ENCODE measurements at regions not wholly inside any gene's neighbourhood (a gene's known extent, or its start where the extent isn't known, plus 50 kb on each side); places are given as distances from the start of the nearest gene placed in this dataset.

- H3K18ac ChIP-seq (ENCODE audit: low read length) = no peak overlapping the region
- DNase-seq = peak; percentile 23
- H2BK5ac ChIP-seq (ENCODE audit: low read length) = no peak overlapping the region
- no peaks in the 10 kb centered on the region for H3K4me1 ChIP-seq (ENCODE audit: control insufficient read depth, low read depth, low read length)
- no peak overlapping the region for H4K5ac ChIP-seq (ENCODE audit: low read length)
- no peaks in the 10 kb centered on the region for H3K79me2 ChIP-seq (ENCODE audit: control insufficient read depth, insufficient read depth, low read length)
- H2BK120ac ChIP-seq (ENCODE audit: low read depth, low read length) = no peak overlapping the region
- H3K56ac ChIP-seq (ENCODE audit: low read length) = no peak overlapping the region
- H3K79me1 ChIP-seq (ENCODE audit: low read length) = no peaks in the 10 kb centered on the region
- no peak overlapping the region for H4K8ac ChIP-seq (ENCODE audit: low read depth, low read length)
- H3K9ac ChIP-seq (ENCODE audit: low read length) = no peak overlapping the region
- no peaks in the 10 kb centered on the region for H3K27me3 ChIP-seq (ENCODE audit: insufficient read depth, low read length, poor library complexity)
- no peak overlapping the region for H2AK5ac ChIP-seq (ENCODE audit: low read length)
- no peak overlapping the region for H3K23ac ChIP-seq (ENCODE audit: low read length)
- H3K4ac ChIP-seq (ENCODE audit: low read depth, low read length) = no peak overlapping the region
- H3K36me3 ChIP-seq (ENCODE audit: control insufficient read depth, insufficient read depth, low read length) = no peaks in the 10 kb centered on the region
- no peak overlapping the region for H2BK15ac ChIP-seq (replicated peaks; ENCODE audit: low read depth)
- WGBS (ENCODE audit: extremely low coverage, insufficient coverage, low lambda C conversion rate) = 100% methylated on average over 2 of the region's 4 CpGs
- no peak overlapping the region for H3K4me2 ChIP-seq (ENCODE audit: low read length)
- no peak overlapping the region for H3K27ac ChIP-seq (ENCODE audit: low read depth, low read length)
- H3K4me3 ChIP-seq (ENCODE audit: low read length) = no peak overlapping the region
These were observed 56.4 kb upstream of the XIRP2 start for GRCh38 chr2:166831930-166832329.

- H2BK15ac ChIP-seq (replicated peaks; ENCODE audit: low read depth) = no peak overlapping the region
- H3K4me2 ChIP-seq (ENCODE audit: low read length) = no peak overlapping the region
- DNase-seq = no peak
- no peak overlapping the region for H4K8ac ChIP-seq (ENCODE audit: low read depth, low read length)
- H3K56ac ChIP-seq (ENCODE audit: low read length) = no peak overlapping the region
- H3K4me3 ChIP-seq (ENCODE audit: low read length) = no peak overlapping the region
- H2AK5ac ChIP-seq (ENCODE audit: low read length) = no peak overlapping the region
- H2BK120ac ChIP-seq (ENCODE audit: low read depth, low read length) = no peak overlapping the region
- no peaks in the 10 kb centered on the region for H3K79me2 ChIP-seq (ENCODE audit: control insufficient read depth, insufficient read depth, low read length)
- no peaks in the 10 kb centered on the region for H3K27me3 ChIP-seq (ENCODE audit: insufficient read depth, low read length, poor library complexity)
- H3K9ac ChIP-seq (ENCODE audit: low read length) = no peak overlapping the region
- no peak overlapping the region for H2BK5ac ChIP-seq (ENCODE audit: low read length)
- no peak overlapping the region for H3K27ac ChIP-seq (ENCODE audit: low read depth, low read length)
- no peaks in the 10 kb centered on the region for H3K79me1 ChIP-seq (ENCODE audit: low read length)
- no peak overlapping the region for H4K5ac ChIP-seq (ENCODE audit: low read length)
- H3K4ac ChIP-seq (ENCODE audit: low read depth, low read length) = no peak overlapping the region
- no peaks in the 10 kb centered on the region for H3K4me1 ChIP-seq (ENCODE audit: control insufficient read depth, low read depth, low read length)
- H3K23ac ChIP-seq (ENCODE audit: low read length) = no peak overlapping the region
- H3K36me3 ChIP-seq (ENCODE audit: control insufficient read depth, insufficient read depth, low read length) = no peaks in the 10 kb centered on the region
- no peak overlapping the region for H3K18ac ChIP-seq (ENCODE audit: low read length)
These were observed 62.4 kb upstream of the XIRP2 start for GRCh38 chr2:166825914-166826313.

GRCh38 chr2:166814335-166814734 is 73.9 kb upstream of the XIRP2 start:
- no peak overlapping the region for H4K5ac ChIP-seq (ENCODE audit: low read length)
- H3K4ac ChIP-seq (ENCODE audit: low read depth, low read length) = no peak overlapping the region
- H3K79me2 ChIP-seq (ENCODE audit: control insufficient read depth, insufficient read depth, low read length) = no peaks in the 10 kb centered on the region
- no peak overlapping the region for H4K8ac ChIP-seq (ENCODE audit: low read depth, low read length)
- H2BK15ac ChIP-seq (replicated peaks; ENCODE audit: low read depth) = no peak overlapping the region
- H3K4me2 ChIP-seq (ENCODE audit: low read length) = no peak overlapping the region
- H3K36me3 ChIP-seq (ENCODE audit: control insufficient read depth, insufficient read depth, low read length) = no peaks in the 10 kb centered on the region
- no peak overlapping the region for H3K9ac ChIP-seq (ENCODE audit: low read length)
- no peaks in the 10 kb centered on the region for H3K27me3 ChIP-seq (ENCODE audit: insufficient read depth, low read length, poor library complexity)
- no peak overlapping the region for H3K4me3 ChIP-seq (ENCODE audit: low read length)
- no peaks in the 10 kb centered on the region for H3K79me1 ChIP-seq (ENCODE audit: low read length)
- no CpG with 5 or more reads among the region's 5 CpGs for WGBS (ENCODE audit: extremely low coverage, insufficient coverage, low lambda C conversion rate)
- DNase-seq = no peak
- H3K23ac ChIP-seq (ENCODE audit: low read length) = no peak overlapping the region
- H3K18ac ChIP-seq (ENCODE audit: low read length) = no peak overlapping the region
- no peak overlapping the region for H3K27ac ChIP-seq (ENCODE audit: low read depth, low read length)
- no peak overlapping the region for H3K56ac ChIP-seq (ENCODE audit: low read length)
- H3K4me1 ChIP-seq (ENCODE audit: control insufficient read depth, low read depth, low read length) = no peaks in the 10 kb centered on the region
- no peak overlapping the region for H2BK120ac ChIP-seq (ENCODE audit: low read depth, low read length)
- H2BK5ac ChIP-seq (ENCODE audit: low read length) = no peak overlapping the region
- no peak overlapping the region for H2AK5ac ChIP-seq (ENCODE audit: low read length)

- Histone ChIP-seq H3K4me3 (ENCODE audit: low read length) (no peak overlapping the region), H2BK5ac (ENCODE audit: low read length) (no peak overlapping the region), H4K5ac (ENCODE audit: low read length) (no peak overlapping the region), H3K9ac (ENCODE audit: low read length) (no peak overlapping the region), H3K27me3 (ENCODE audit: insufficient read depth, low read length, poor library complexity) (no peaks in the 10 kb centered on the region), H3K4me1 (ENCODE audit: control insufficient read depth, low read depth, low read length) (no peaks in the 10 kb centered on the region), H3K27ac (ENCODE audit: low read depth, low read length) (no peak overlapping the region), H2BK15ac (replicated peaks; ENCODE audit: low read depth) (no peak overlapping the region), H3K79me1 (ENCODE audit: low read length) (no peaks in the 10 kb centered on the region), H2AK5ac (ENCODE audit: low read length) (no peak overlapping the region), H3K4me2 (ENCODE audit: low read length) (no peak overlapping the region), H4K8ac (ENCODE audit: low read depth, low read length) (no peak overlapping the region), H3K18ac (ENCODE audit: low read length) (no peak overlapping the region), H3K23ac (ENCODE audit: low read length) (no peak overlapping the region), H3K56ac (ENCODE audit: low read length) (no peak overlapping the region), H3K36me3 (ENCODE audit: control insufficient read depth, insufficient read depth, low read length) (no peaks in the 10 kb centered on the region), H2BK120ac (ENCODE audit: low read depth, low read length) (no peak overlapping the region), H3K79me2 (ENCODE audit: control insufficient read depth, insufficient read depth, low read length) (no peaks in the 10 kb centered on the region), H3K4ac (ENCODE audit: low read depth, low read length) (no peak overlapping the region)
- no peak for DNase-seq
- no CpG with 5 or more reads among the region's 5 CpGs for WGBS (ENCODE audit: extremely low coverage, insufficient coverage, low lambda C conversion rate)
These were observed 76.0 kb upstream of the XIRP2 start for GRCh38 chr2:166812166-166812891.

GRCh38 chr2:166805753-166806152 is 82.5 kb upstream of the XIRP2 start:
- DNase-seq = no peak
- Histone ChIP-seq H3K9ac (ENCODE audit: low read length) (no peak overlapping the region), H3K18ac (ENCODE audit: low read length) (no peak overlapping the region), H3K56ac (ENCODE audit: low read length) (no peak overlapping the region), H3K36me3 (ENCODE audit: control insufficient read depth, insufficient read depth, low read length) (no peaks in the 10 kb centered on the region), H3K79me2 (ENCODE audit: control insufficient read depth, insufficient read depth, low read length) (no peaks in the 10 kb centered on the region), H2AK5ac (ENCODE audit: low read length) (no peak overlapping the region), H3K4me3 (ENCODE audit: low read length) (no peak overlapping the region), H3K23ac (ENCODE audit: low read length) (no peak overlapping the region), H2BK15ac (replicated peaks; ENCODE audit: low read depth) (no peak overlapping the region), H3K27ac (ENCODE audit: low read depth, low read length) (no peak overlapping the region), H3K4me1 (ENCODE audit: control insufficient read depth, low read depth, low read length) (no peaks in the 10 kb centered on the region), H3K4me2 (ENCODE audit: low read length) (no peak overlapping the region), H4K5ac (ENCODE audit: low read length) (no peak overlapping the region), H4K8ac (ENCODE audit: low read depth, low read length) (no peak overlapping the region), H3K79me1 (ENCODE audit: low read length) (no peaks in the 10 kb centered on the region), H3K27me3 (ENCODE audit: insufficient read depth, low read length, poor library complexity) (no peaks in the 10 kb centered on the region), H2BK5ac (ENCODE audit: low read length) (no peak overlapping the region), H3K4ac (ENCODE audit: low read depth, low read length) (no peak overlapping the region), H2BK120ac (ENCODE audit: low read depth, low read length) (no peak overlapping the region)
- WGBS (ENCODE audit: extremely low coverage, insufficient coverage, low lambda C conversion rate) = no CpG with 5 or more reads among the region's 2 CpGs

GRCh38 chr2:166803373-166804000 is 84.8 kb upstream of the XIRP2 start:
- Histone ChIP-seq H3K36me3 (ENCODE audit: control insufficient read depth, insufficient read depth, low read length) (no peaks in the 10 kb centered on the region), H3K4me2 (ENCODE audit: low read length) (no peak overlapping the region), H2AK5ac (ENCODE audit: low read length) (no peak overlapping the region), H3K4me1 (ENCODE audit: control insufficient read depth, low read depth, low read length) (no peaks in the 10 kb centered on the region), H2BK15ac (replicated peaks; ENCODE audit: low read depth) (no peak overlapping the region), H3K79me1 (ENCODE audit: low read length) (no peaks in the 10 kb centered on the region), H4K8ac (ENCODE audit: low read depth, low read length) (no peak overlapping the region), H3K23ac (ENCODE audit: low read length) (no peak overlapping the region), H3K27ac (ENCODE audit: low read depth, low read length) (no peak overlapping the region), H3K79me2 (ENCODE audit: control insufficient read depth, insufficient read depth, low read length) (no peaks in the 10 kb centered on the region), H4K5ac (ENCODE audit: low read length) (no peak overlapping the region), H3K56ac (ENCODE audit: low read length) (no peak overlapping the region), H2BK120ac (ENCODE audit: low read depth, low read length) (no peak overlapping the region), H3K9ac (ENCODE audit: low read length) (no peak overlapping the region), H2BK5ac (ENCODE audit: low read length) (no peak overlapping the region), H3K27me3 (ENCODE audit: insufficient read depth, low read length, poor library complexity) (no peaks in the 10 kb centered on the region), H3K18ac (ENCODE audit: low read length) (peak overlapping the region; percentile 28), H3K4ac (ENCODE audit: low read depth, low read length) (no peak overlapping the region), H3K4me3 (ENCODE audit: low read length) (no peak overlapping the region)
- WGBS (ENCODE audit: extremely low coverage, insufficient coverage, low lambda C conversion rate) = no CpG with 5 or more reads among the region's 6 CpGs
- no peak for DNase-seq
